ENCODE measurements at regions not wholly inside any gene's neighbourhood (a gene's known extent, or its start where the extent isn't known, plus 50 kb on each side); places are given as distances from the start of the nearest gene placed in this dataset.

DNA sequence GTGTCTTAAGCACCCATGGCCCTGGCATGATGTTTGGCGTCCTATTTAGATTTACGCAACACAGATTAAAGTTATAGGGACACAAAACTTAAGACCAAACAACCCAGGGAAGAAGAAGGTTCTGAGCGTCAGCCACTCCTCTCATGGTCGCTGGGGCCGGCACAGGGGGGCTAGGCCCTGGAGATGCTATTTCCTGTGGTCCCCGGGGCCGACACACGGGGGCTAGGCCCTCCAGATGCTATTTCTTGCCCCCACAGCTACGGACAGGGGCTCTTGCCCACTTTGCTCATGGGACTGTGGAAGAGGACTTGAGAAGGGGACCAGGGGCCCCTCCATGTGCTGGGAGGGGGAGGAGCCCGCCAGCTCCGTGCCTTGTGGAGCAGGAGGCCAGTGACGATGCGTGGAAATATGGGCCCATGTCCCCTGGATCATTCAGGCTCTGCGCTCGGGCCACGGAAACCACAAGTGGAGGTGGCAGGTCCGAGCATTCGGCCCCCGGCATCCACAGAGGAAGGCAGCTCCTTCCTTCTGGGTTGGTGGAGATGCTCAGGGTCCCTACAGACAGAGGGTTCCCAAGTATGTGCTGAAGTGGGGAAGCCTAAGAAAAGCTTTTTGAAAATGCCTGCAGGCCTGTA, 711.1 kb downstream of the BRD1 start:
- no peak for TF ChIP-seq ZNF124 (CRISPR knock-in tag; IDR thresholded peaks at IDR 0.05)
- no peak for TF ChIP-seq MXD4 (CRISPR knock-in tag; IDR thresholded peaks at IDR 0.05)
- TF ChIP-seq ZNF816 (CRISPR knock-in tag; IDR thresholded peaks at IDR 0.05; ENCODE audit: borderline replicate concordance), result no peak
- TF ChIP-seq RXRA (CRISPR knock-in tag; IDR thresholded peaks at IDR 0.05), result no peak

All from HepG2 (cell line).